NCI-H128 (cell line): ENCODE measurements at regions not wholly inside any gene's neighbourhood (a gene's known extent, or its start where the extent isn't known, plus 50 kb on each side); places are given as distances from the start of the nearest gene placed in this dataset.
"Not testable (repeated sequence)": the region's sequence is repeated elsewhere in the genome, so short reads cannot be mapped to it uniquely, and the experiment has no call there.

Experiments
- DNase-seq: peaks from one replicate; lab custom pipeline; 2025; ENCODE audit not compliant: unreplicated experiment; lab: John Stamatoyannopoulos, UW

DNA sequence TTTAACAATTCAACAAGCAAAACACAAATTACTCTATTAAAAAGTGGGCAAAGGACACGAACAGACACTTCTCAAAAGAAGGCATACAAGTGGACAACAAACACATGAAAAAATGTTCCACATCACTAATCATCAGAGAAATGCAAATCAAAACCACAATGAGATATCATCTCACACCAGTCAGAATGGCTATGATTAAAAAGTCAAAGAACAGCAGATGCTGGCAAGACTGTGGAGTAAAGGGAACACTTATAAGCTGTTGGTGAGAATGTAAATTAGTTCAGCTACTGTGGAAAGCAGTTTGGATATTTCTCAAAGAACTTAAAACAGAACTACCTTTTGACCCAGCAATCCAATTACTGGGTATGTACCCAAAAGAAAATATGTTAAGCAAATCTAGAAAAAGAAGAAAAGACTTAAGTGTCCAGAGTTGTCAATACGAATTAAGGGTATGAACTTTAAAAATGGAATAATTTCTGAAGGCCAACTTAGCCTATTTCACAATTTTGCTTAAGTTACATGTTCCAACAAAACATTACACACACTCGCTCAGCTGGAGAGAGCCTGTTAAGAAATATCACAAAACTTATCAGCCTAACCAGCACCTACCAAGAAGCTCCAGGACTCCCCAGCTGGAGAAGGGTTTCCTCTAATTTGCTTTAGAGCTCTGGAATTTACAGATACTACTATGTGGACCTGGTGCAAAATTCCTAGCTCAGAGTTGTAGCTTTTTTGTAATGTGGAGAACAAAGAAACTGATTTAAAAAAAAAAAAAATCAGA lies 232.1 kb downstream of the DUSP10 start:
- DNase-seq, result no peak

DNA sequence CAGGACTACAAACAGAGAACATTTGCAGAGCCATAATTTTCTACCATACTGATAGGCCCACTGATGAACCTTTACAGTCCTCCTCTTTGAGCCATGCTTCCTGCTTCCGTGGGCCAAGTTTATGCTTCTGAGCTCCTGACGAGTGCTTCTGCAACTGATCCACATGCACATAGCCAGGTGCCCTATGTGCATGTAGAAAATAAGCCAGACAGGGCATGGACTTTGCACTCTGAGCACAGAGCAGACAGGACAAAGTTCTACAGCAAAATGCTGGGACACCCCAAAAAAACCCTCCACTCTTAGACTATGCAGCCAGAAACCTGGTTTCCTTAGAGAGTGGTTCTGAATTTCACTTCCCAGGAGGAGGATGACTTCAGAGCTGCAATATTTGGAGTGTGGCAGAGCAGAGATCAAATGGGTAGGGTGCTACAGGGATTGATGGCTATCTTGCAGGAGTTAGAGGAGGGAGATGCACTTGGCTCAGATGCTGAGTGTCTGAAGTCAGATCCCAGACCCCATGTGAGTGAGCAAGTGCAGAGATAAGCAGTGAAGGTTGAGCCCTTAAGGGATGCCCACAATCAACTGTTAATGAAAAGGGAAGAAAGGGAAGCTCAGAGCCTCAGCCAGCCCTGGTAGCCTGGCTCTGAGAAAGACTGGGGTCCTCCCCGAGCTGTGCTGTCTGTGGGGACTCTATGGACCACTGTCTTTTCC lies 230.9 kb downstream of the DUSP10 start:
- DNase-seq, result no peak

DNA sequence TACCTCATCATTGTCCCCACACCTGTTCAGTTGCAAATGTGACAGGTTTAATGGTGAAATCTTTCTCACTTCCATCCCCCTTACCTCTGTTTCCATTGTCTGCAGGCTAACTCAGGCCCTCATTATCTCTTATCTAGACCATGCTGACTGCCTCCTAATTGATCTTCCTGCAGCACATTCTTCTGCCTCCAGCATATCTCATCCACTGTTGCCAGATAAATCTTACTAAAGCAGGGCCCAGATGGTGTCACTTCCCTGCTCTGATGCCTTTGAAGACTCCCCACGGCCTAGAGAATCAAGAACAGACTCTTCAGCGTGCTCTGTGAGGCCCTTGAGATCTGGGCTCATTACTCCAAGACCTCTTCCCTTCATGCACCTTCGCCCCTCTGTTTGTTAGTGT lies 230.1 kb downstream of the DUSP10 start:
- no peak for DNase-seq

DNA sequence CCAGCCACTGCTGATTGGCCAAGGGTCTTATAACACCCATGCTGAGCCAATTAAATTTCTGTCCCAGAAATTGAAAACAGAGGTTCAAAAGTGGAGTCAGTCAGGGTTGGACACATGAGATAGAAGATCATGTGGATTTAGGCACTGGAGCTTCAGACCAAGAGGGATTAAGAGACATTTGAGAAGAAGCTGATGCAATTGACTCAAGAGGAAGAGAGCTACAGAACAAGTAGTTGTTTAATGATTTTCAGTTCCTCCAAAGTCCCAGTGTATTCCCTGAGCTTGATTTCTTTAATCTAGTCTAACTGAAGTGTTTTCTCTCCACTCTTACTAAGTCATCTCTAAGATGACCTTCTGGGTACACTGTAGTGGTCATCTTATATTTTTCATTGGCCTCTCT lies 227.1 kb downstream of the DUSP10 start:
- DNase-seq, result no peak

DNA sequence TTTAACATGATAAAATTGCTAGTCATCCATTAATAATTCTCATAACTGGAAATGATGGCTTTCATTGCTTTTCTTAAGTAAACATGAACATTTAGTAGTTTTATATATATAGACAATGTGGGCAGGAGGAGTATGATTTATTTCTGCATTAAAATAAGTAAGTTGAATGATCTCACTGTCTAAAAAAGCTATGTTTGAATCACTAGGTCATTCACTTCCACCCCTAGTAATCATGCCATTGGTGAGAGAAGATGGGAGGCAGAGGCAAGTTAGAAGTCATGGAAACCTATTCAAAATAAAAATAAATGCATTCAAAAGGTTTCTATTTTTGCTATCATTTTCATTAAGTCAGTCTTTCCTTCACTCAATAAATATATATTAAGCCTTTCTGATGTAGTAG lies 226.4 kb downstream of the DUSP10 start:
- DNase-seq, result no peak

DNA sequence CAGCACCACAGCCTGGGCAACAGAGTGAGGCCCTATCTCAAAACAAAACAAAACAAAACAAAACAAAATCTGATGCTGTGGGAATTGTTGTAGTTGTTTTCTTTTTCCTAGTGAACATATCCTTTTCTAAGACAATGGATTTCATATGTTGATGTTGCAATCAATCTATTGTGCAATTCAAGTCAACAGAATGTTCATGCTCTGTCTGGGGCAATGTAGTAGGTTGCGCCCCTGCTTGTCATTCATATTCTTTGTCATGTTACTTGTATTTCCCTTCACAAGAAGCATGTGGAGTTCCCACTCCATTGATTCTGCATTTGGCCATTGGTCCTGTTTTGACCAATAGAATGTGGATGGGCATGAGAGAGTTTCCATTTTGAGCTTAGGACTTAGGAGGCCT lies 223.9 kb downstream of the DUSP10 start:
- no peak for DNase-seq

DNA sequence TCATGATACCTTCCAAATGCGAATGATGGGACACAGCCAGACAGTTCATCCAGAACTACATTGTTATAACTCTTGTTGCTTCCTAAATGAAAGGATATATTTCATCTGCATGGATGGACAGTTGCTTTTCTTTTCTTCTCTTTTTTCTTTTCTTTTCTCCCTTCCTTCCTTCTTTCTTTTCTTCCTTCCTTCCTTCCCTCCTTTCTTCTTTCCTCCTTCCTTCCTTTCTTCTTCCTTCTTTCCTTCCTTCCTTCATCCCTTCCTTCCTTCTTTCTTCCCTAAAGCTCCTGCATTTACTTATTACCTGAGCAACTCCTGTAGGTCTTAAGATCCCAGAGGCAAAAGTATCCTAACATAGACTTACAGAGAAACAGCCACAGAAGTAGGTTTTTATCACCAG lies 221.6 kb downstream of the DUSP10 start:
- no peak for DNase-seq

DNA sequence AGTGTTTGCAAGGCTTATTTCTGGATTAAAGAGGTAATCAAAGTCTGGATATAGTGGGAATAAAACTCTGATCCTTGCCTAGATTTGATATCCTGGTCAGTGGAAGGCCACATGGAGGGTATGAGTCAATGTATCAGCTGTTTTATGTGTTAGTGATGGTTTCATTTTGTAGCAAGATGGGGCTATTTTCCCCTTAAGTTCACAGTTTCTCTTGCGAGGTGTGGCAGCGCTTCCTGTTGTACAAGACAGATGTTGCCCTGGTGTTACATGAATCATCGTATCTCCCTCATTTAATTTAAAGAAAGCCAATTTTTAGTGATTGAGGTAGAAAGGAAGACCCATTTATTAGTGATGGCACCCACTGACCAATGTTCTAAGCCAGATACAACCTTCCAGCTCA lies 220.2 kb downstream of the DUSP10 start:
- no peak for DNase-seq

DNA sequence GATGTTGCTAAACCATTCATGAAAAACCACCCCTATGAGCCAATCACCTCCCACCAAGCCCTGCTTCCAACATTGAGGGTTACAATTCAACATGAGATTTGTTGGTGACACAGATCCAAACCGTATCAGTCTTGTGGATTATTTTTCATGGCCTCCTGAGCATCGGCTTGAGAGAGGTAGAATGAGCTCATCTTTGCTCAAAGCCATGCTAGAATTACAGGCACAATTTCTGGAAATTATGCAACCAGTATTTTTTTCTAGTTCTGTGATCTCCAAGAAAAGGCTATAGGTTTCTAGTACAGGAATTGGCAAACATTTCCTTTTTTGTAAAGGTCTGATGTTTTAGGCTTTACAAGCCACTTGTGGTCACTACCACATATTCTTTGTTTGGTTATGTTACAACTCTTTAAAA lies 219.4 kb downstream of the DUSP10 start:
- DNase-seq, result no peak

DNA sequence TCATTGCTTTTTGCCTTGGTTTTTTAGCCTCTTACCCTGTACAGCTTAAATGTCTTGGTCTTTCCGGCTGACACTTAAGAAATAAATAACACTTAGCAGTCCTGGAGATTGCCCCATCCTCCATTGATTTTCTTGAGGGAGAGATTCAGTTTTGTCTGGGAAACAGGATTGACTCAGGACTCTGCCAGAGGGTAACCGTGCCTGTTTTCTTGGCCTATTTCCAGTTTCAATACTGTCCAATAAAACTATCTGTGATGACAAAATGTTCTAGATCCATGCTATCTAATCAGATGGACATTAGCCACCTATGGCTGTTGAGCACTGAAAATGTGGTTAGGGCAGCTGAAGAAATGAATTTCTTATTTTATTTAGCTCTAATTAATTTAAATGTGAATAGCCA lies 216.1 kb downstream of the DUSP10 start:
- DNase-seq, result no peak

DNA sequence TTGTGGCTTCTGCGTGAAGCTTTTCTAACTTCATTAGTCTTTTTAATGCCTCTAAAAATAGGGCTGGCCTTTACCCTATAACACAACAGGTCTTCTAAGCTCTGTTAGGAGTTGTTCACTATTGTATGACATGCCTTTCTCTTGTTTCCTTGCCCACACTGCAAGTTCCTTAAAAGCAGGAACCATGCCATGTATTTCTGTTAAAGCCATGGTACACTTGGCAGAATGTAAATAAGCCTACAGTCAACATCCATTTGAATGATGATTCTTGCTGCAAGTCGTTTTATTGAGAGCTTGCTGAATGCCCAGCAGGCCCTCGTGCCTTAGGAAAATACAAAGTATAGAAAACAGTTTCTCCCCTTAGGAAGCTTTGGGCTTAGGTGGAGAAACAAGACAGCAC lies 214.6 kb downstream of the DUSP10 start:
- no peak for DNase-seq

DNA sequence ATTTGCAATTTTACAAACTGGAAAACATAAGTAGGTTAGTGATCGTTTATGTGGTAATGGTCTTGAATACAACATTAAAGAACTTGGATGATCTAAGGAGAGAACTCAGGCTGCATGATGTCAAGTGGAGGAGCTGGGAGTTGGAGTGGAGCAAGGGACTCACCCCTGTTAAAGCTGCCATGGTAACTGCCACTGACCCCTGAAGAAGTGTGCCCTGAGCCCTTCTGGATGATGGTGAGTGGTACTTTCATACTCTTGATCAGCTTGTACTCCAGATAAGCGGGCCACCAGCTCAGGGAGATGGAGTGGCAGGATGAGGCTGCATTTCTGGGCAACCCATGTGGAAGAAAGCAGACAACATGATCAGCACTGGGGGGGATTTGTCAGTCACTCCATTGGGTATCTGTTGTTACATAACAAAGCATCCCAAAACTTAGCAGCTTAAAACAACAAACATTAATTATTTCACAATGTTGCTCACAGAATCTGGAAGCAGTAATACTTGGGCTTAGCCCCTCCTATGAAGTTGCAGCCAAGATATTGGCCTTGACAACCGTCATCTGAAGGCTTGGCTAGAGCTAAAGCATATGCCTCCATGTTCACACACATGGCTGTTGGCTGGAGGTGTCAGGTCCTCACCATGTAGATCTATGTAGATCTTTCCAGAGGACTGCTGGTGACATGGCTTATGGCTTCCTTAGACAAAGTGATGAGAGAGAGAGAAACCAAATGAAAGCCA lies 213.8 kb downstream of the DUSP10 start:
- no peak for DNase-seq

DNA sequence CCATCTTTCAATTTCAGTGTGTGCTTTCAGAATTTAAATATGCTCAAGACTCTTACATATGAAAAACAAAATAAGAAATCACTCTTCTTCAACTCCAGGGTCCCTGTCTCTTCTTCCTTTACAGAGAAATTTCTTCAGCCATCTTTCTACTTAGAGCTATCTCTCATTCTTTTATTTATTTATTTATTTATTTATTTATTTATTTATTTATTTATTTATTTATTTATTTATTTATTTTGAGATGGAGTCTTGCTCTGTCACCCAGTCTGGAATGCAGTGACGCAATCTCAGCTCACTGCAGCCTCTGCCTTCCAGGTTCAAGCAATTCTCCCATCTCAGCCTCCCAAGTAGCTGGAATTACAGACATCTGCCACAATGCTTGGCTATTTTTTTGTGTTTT lies 211.7 kb downstream of the DUSP10 start:
- not testable (repeated sequence) for DNase-seq

DNA sequence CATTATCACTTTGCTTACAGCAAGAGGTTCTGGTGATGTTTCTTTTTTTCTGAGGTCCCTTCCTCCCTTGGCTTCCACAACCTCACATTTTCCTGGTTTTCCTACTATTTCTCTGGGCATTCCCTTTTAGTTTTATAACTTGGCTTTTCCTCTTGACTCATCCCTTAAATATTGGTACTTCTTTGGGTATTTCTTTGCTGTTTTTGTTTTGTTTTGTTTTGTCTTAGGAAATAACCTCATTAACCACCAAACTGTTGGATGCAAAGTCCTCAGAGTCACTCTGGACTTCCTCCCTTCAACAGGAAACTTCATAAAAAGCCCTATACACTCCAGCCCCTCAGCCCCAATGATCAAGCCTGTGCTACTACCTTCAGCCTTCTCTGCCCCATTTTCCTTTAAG lies 211.1 kb downstream of the DUSP10 start:
- no peak for DNase-seq

DNA sequence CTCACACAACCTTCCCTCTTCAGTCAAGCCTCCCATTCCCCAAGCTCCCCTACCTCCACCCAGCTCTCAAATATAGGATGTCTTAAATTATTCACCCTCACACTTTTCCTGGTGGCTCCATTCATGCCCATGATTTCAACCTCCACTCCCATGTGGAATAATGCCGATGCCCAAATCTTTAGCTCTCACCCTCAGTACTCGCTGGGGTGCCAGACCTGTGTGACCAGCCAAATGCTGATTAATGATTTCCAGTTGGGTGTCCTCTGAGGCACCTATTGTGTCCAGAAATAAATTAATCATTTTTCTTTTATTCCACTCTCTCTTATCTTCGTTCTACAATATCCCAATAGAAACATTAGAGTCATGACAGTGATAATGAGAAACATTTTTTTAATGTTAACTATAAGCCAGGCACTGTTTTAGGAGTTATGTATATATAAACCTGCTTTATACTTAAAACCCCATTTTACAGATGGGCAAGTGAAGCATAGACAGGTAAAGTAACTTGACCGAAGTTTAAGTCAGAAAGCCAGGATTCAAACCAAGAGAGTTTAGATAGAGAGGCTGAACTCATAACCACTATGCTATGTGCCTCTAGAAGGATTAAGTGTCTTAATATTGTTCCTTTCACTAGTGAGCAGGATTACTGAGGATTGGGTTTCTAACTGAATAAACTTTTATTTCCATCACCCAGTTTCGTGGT lies 209.7 kb downstream of the DUSP10 start:
- no peak for DNase-seq

DNA sequence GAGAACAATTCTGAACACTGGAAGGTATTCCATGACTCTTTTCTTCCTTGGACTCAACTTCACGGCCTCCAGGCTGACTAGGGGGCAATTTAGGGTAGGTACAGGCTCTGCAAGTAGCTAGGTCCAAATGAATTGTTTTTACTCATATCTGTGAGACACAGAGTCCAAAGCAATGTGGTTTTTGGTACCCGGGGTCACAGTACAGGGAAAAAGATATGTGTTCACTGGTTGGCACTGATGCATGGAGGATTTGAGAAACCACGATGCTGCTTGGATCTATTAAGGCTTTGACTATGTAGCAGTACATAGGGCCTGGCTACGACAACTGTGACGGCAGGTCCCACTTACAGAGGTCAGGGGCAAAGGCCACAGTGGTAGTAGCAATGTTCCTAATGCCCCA lies 200.6 kb downstream of the DUSP10 start:
- DNase-seq, result no peak

DNA sequence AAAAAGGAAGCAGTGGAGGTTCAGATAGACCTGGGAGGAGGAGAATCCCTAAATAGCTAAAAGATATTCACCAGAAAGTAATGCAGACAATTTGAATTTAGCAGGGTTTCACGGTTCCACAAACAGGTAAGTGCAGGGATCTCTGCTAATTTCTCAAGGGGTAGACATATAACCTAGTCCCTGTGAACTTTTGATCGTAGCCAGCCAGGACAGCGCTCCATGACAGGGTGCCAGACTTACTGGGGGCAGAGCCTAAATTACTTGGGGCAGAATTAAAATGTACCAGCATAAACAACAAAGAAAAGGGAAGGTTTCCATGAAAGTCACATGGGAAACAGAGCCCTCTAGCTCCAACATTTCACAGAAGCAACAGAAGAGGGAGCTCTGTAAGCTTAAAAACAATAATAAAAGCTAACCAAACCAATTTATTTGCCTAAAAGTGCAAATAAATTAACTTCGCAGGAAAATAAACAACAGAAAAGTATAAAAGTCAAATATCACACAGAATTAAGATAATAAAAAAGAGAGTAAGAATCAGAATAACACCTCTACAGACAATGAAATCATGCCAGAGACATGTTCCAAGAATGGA lies 198.3 kb downstream of the DUSP10 start:
- DNase-seq, result no peak

DNA sequence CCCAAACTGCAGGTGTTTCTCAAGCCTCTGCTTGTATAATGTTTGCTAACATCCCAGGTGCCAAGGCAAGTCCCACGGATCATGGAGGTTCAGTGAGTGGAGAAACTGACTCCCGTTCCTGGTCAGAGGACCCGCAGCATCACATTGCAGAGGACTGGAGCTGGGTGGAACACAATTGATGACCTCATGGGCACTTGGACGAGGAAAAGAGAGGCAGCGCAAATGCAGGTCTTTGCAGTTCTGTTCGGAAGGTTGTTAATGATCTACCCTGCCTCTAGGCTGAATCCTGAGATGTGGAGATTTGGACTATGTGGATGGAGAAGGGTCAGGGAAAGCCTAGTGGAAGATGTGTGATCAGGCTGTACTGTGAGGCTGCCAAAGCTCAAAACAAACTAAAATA lies 192.9 kb downstream of the DUSP10 start:
- no peak for DNase-seq

DNA sequence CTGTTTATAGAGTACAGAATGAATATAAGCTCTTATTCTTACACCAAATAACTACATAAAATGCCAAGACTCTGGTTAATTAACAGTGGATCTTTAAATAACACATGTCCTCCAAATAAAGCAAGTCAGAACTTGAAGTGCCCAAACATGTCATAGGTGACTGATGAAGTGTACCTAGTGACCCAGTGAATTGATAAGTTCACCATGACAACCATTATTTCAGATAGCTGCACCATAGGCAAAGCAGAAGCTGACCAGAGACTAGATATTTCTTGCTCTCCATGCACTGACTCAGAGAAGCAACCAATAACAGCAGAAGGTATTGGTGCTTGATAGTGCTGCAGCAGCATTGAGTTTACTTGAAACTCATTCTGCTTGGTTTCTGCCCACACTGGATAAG lies 192.1 kb downstream of the DUSP10 start:
- DNase-seq, result no peak

DNA sequence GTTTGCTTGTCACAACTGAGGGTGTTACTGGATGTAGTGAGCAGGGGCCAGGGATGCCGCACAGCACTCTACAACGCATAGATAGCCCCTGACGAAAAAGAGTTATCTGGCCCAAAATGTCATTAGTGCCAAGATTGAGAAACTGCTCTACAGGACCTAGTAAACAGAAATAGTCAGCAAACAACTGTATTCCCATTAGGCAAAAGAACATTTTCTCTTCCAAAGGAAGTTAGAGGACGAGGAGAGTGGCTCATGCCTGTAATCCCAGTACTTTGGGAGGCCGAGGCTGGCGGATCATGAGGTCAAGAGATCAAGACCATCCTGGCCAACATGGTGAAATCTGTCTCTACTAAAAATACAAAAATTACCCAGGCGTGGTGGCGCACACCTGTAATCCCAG lies 189.1 kb downstream of the DUSP10 start:
- not testable (repeated sequence) for DNase-seq
